Glomerular visceral epithelial cell (primary cell): ENCODE measurements at regions not wholly inside any gene's neighbourhood (a gene's known extent, or its start where the extent isn't known, plus 50 kb on each side); places are given as distances from the start of the nearest gene placed in this dataset.
"Not testable (repeated sequence)": the region's sequence is repeated elsewhere in the genome, so short reads cannot be mapped to it uniquely, and the experiment has no call there.

ENCODE experiments used
- DNase-seq: peaks from one replicate; pipeline ENCODE4 v3.0.0-alpha.2; 2016; ENCODE audit errors: extremely low spot score

- no peak for DNase-seq
Measured at GRCh38 chr15:53212785-53213184, 422.6 kb upstream of the ONECUT1 start.

GRCh38 chr15:53210653-53211052 is 420.5 kb upstream of the ONECUT1 start:
- no peak for DNase-seq

- no peak for DNase-seq
Measured at GRCh38 chr15:53209396-53210042, 419.4 kb upstream of the ONECUT1 start.

GRCh38 chr15:53208751-53209150 is 418.6 kb upstream of the ONECUT1 start:
- no peak for DNase-seq

- no peak for DNase-seq
Measured at GRCh38 chr15:53203454-53203853, 413.3 kb upstream of the ONECUT1 start.

GRCh38 chr15:53202876-53203275 is 412.7 kb upstream of the ONECUT1 start:
- DNase-seq, result no peak

GRCh38 chr15:53197426-53197839 is 407.3 kb upstream of the ONECUT1 start:
- DNase-seq, result peak; percentile 43

- DNase-seq, result no peak
Measured at GRCh38 chr15:53196788-53197187, 406.7 kb upstream of the ONECUT1 start.

GRCh38 chr15:53196242-53196641 is 406.1 kb upstream of the ONECUT1 start:
- no peak for DNase-seq

- DNase-seq, result no peak
Measured at GRCh38 chr15:53193149-53193548, 403.0 kb upstream of the ONECUT1 start.

- DNase-seq, result no peak
Measured at GRCh38 chr15:53189860-53190259, 399.7 kb upstream of the ONECUT1 start.

- not testable (repeated sequence) for DNase-seq
Measured at GRCh38 chr15:53183449-53183848, 393.3 kb upstream of the ONECUT1 start.

- DNase-seq, result no peak
Measured at GRCh38 chr15:53171571-53171970, 381.4 kb upstream of the ONECUT1 start.

- DNase-seq, result no peak
Measured at GRCh38 chr15:53166684-53167201, 376.6 kb upstream of the ONECUT1 start.

GRCh38 chr15:53165988-53166683 is 376.0 kb upstream of the ONECUT1 start:
- no peak for DNase-seq

GRCh38 chr15:53160092-53160704 is 370.1 kb upstream of the ONECUT1 start:
- no peak for DNase-seq

- DNase-seq, result no peak
Measured at GRCh38 chr15:53159458-53159857, 369.3 kb upstream of the ONECUT1 start.

- no peak for DNase-seq
Measured at GRCh38 chr15:53158995-53159394, 368.9 kb upstream of the ONECUT1 start.

GRCh38 chr15:53133255-53133850 is 343.2 kb upstream of the ONECUT1 start:
- DNase-seq, result no peak

- no peak for DNase-seq
Measured at GRCh38 chr15:53130943-53131342, 340.8 kb upstream of the ONECUT1 start.

- no peak for DNase-seq
Measured at GRCh38 chr15:53129121-53129904, 339.2 kb upstream of the ONECUT1 start.

- DNase-seq, result no peak
Measured at GRCh38 chr15:53128652-53129051, 338.5 kb upstream of the ONECUT1 start.
